Astrocyte of the cerebellum (primary cell): ENCODE measurements at regions not wholly inside any gene's neighbourhood (a gene's known extent, or its start where the extent isn't known, plus 50 kb on each side); places are given as distances from the start of the nearest gene placed in this dataset.

Experiments
- DNase-seq: peaks from one replicate; pipeline ENCODE4 v3.0.0-alpha.2; 2011; ENCODE audit warnings: low read depth
- H3K4me3 ChIP-seq: 2 replicates; pipeline ENCODE4 v1.5.1; 2011; ENCODE audit warnings: mild to moderate bottlenecking, low read depth, low read length, moderate library complexity
- in situ Hi-C: cut with HindIII; loops from 2 replicates; pipeline ENCODE4 v1.10.0; 2017; ENCODE audit warnings: low sequenced_read_pairs
- TF ChIP-seq, protein P1 (sequence below): IDR thresholded peaks from 2 replicates; pipeline ENCODE4 v1.5.1; 2012; ENCODE audit warnings: low read length, low read depth, moderate library complexity, mild to moderate bottlenecking; ENCODE audit errors: missing control alignments

- TF ChIP-seq, protein P1, sequence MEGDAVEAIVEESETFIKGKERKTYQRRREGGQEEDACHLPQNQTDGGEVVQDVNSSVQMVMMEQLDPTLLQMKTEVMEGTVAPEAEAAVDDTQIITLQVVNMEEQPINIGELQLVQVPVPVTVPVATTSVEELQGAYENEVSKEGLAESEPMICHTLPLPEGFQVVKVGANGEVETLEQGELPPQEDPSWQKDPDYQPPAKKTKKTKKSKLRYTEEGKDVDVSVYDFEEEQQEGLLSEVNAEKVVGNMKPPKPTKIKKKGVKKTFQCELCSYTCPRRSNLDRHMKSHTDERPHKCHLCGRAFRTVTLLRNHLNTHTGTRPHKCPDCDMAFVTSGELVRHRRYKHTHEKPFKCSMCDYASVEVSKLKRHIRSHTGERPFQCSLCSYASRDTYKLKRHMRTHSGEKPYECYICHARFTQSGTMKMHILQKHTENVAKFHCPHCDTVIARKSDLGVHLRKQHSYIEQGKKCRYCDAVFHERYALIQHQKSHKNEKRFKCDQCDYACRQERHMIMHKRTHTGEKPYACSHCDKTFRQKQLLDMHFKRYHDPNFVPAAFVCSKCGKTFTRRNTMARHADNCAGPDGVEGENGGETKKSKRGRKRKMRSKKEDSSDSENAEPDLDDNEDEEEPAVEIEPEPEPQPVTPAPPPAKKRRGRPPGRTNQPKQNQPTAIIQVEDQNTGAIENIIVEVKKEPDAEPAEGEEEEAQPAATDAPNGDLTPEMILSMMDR = no peak
- no peak for DNase-seq
- H3K4me3 ChIP-seq = no peak overlapping the region
- in situ Hi-C loops = no loop called here
These were observed 1108.1 kb downstream of the TSN start for GRCh38 chr2:122863532-122863931.

GRCh38 chr2:122864728-122865127, 1109.3 kb downstream of the TSN start:
- TF ChIP-seq, protein P1 = no peak
- in situ Hi-C loops = no loop called here
- no peak for DNase-seq
- no peak overlapping the region for H3K4me3 ChIP-seq

GRCh38 chr2:122866095-122866494, 1110.6 kb downstream of the TSN start:
- DNase-seq = no peak
- H3K4me3 ChIP-seq = no peak overlapping the region
- TF ChIP-seq, protein P1 = no peak
- in situ Hi-C loops = no loop called here

DNA sequence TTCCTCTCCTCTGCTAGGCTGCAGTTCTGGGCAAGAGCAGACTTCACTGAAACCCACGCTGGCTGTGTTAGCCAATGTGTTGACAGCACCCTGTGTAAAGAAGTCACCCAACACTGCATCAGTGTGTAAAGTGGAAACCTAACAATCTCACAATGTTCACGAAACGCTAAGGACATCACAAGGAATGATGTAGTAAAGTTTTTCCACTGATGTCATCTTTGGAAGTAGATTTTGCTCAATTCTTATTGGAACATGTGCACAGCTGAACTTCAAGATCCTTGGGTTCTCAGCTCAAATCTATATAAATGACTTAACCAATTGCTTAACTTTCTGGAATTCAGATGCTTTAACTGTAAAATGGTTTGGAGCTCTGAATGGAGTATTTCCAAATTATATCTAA, 1112.5 kb downstream of the TSN start:
- TF ChIP-seq, protein P1 = no peak
- H3K4me3 ChIP-seq = no peak overlapping the region
- in situ Hi-C loops = no loop called here
- no peak for DNase-seq

DNA sequence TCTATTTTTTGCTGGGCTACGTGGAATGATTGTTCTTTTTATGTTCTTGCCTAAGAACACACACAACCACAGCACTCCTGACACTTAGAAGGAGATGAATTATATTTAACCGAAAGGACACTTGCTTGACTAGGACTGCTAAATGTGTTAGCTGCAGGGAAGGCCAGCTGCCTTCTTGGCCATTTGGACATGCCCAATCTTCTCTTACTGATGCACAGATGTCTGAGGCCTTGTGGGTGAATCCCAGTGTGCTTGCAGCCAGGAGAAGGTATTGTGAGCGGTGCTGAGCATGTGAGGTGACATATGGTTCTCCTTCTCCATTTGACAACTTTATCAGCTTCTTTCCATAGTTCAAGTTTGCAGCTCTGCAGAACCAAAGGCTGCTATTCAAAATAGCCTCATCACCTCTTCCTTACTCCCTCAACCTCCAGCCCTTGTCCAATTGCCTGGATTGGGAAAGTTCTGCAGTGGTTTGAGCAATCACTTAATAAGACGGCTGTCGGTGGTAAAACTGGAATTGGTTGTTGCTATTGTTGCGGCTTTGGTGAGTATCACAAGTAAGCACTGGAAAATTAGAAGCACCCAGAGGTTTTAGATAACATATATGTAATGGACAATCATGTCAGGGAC, 1113.3 kb downstream of the TSN start:
- H3K4me3 ChIP-seq = no peak overlapping the region
- in situ Hi-C loops = no loop called here
- TF ChIP-seq, protein P1 = no peak
- no peak for DNase-seq

- DNase-seq = no peak
- in situ Hi-C loops = no loop called here
- H3K4me3 ChIP-seq = no peak overlapping the region
- TF ChIP-seq, protein P1 = no peak
These were observed 1118.5 kb downstream of the TSN start for GRCh38 chr2:122873951-122874350.
